ENCODE measurements at regions not wholly inside any gene's neighbourhood (a gene's known extent, or its start where the extent isn't known, plus 50 kb on each side); places are given as distances from the start of the nearest gene placed in this dataset.

GRCh38 chr10:124204726-124205125 lies 111.3 kb upstream of the CHST15 start:
- no peak for TF ChIP-seq POLR2AphosphoS5 (IDR thresholded peaks at IDR 0.05)
- TF ChIP-seq POLR2A (IDR thresholded peaks at IDR 0.05): no peak
- no peak for TF ChIP-seq CTCF (IDR thresholded peaks at IDR 0.05)
- TF ChIP-seq EP300 (IDR thresholded peaks at IDR 0.05): no peak
- no peak overlapping the region for H3K4me3 ChIP-seq
- peaks cover 0 to 8% (median 0%) of the 10 kb centered on the region in 3 donors for H3K9me3 ChIP-seq
- ATAC-seq: no peak
- no peak overlapping the region for H3K27ac ChIP-seq
- WGBS, 2 donors (ENCODE audit: low coverage in 1 of 2): 74 to 83% methylated on average over 2 of the region's 3 CpGs
- no peaks in the 10 kb centered on the region for H3K36me3 ChIP-seq
- no peaks in the 10 kb centered on the region for H3K27me3 ChIP-seq
- H3K4me1 ChIP-seq: no peaks in the 10 kb centered on the region

GRCh38 chr10:124200011-124200410 lies 106.6 kb upstream of the CHST15 start:
- no peaks in the 10 kb centered on the region for H3K9me3 ChIP-seq
- ATAC-seq: no peak
- peaks cover 0 to 4% (median 0%) of the 10 kb centered on the region in 3 donors for H3K4me1 ChIP-seq
- no peaks in the 10 kb centered on the region for H3K27me3 ChIP-seq
- no peak for TF ChIP-seq CTCF (IDR thresholded peaks at IDR 0.05)
- no peak for TF ChIP-seq POLR2A (IDR thresholded peaks at IDR 0.05)
- no peak for TF ChIP-seq POLR2AphosphoS5 (IDR thresholded peaks at IDR 0.05)
- TF ChIP-seq EP300 (IDR thresholded peaks at IDR 0.05): no peak
- H3K36me3 ChIP-seq: no peaks in the 10 kb centered on the region
- 96% methylated on average over 3 of the region's 4 CpGs; no CpG with 5 or more reads in 1 of the 2 donors for WGBS, 2 donors (ENCODE audit: low coverage in 1 of 2)
- H3K4me3 ChIP-seq: no peak overlapping the region
- H3K27ac ChIP-seq: no peak overlapping the region

- no peak for ATAC-seq
- 43 to 51% methylated on average over 1 to 2 of the region's 2 CpGs for WGBS, 2 donors (ENCODE audit: low coverage in 1 of 2)
- no peaks in the 10 kb centered on the region for H3K27me3 ChIP-seq
- no peak for TF ChIP-seq POLR2AphosphoS5 (IDR thresholded peaks at IDR 0.05)
- no peak for TF ChIP-seq EP300 (IDR thresholded peaks at IDR 0.05)
- no peak for TF ChIP-seq CTCF (IDR thresholded peaks at IDR 0.05)
- no peak for TF ChIP-seq POLR2A (IDR thresholded peaks at IDR 0.05)
- H3K4me1 ChIP-seq: peaks cover 0 to 4% (median 0%) of the 10 kb centered on the region in 3 donors
- H3K27ac ChIP-seq: no peak overlapping the region
- H3K9me3 ChIP-seq: no peaks in the 10 kb centered on the region
- H3K4me3 ChIP-seq: no peak overlapping the region
- H3K36me3 ChIP-seq: no peaks in the 10 kb centered on the region
Measured at GRCh38 chr10:124198871-124199270, 105.5 kb upstream of the CHST15 start.

GRCh38 chr10:124198125-124198501 lies 104.7 kb upstream of the CHST15 start:
- no peaks in the 10 kb centered on the region for H3K27me3 ChIP-seq
- no peaks in the 10 kb centered on the region for H3K9me3 ChIP-seq
- TF ChIP-seq CTCF (IDR thresholded peaks at IDR 0.05): no peak
- TF ChIP-seq POLR2AphosphoS5 (IDR thresholded peaks at IDR 0.05): no peak
- no peak for TF ChIP-seq POLR2A (IDR thresholded peaks at IDR 0.05)
- no peak for TF ChIP-seq EP300 (IDR thresholded peaks at IDR 0.05)
- peaks cover 0 to 4% (median 0%) of the 10 kb centered on the region in 3 donors for H3K4me1 ChIP-seq
- no peak overlapping the region for H3K4me3 ChIP-seq
- 78 to 93% methylated on average over 3 to 5 of the region's 5 CpGs for WGBS, 2 donors (ENCODE audit: low coverage in 1 of 2)
- no peak for ATAC-seq
- H3K36me3 ChIP-seq: no peaks in the 10 kb centered on the region
- peak overlapping the region in 1 of 4 donors; percentile 37 for H3K27ac ChIP-seq

- 58 to 67% methylated on average over 4 to 11 of the region's 25 CpGs for WGBS, 2 donors (ENCODE audit: low coverage in 1 of 2)
- ATAC-seq: no peak
- peak overlapping the region in 2 of 4 donors; percentile 29 to 37 for H3K27ac ChIP-seq
- TF ChIP-seq POLR2AphosphoS5 (IDR thresholded peaks at IDR 0.05) (no peak), CTCF (IDR thresholded peaks at IDR 0.05) (no peak), POLR2A (IDR thresholded peaks at IDR 0.05) (no peak), EP300 (IDR thresholded peaks at IDR 0.05) (no peak)
- peaks cover 4% of the 10 kb centered on the region for H3K27me3 ChIP-seq
- H3K4me3 ChIP-seq: no peak overlapping the region
- H3K36me3 ChIP-seq: no peaks in the 10 kb centered on the region
- no peaks in the 10 kb centered on the region for H3K9me3 ChIP-seq
- H3K4me1 ChIP-seq: peaks cover 0 to 4% (median 0%) of the 10 kb centered on the region in 3 donors
Measured at GRCh38 chr10:124197371-124198124, 104.2 kb upstream of the CHST15 start.

Data from gastroesophageal sphincter (tissue), 4 donors.